GM19372 (cell line): ENCODE measurements at regions not wholly inside any gene's neighbourhood (a gene's known extent, or its start where the extent isn't known, plus 50 kb on each side); places are given as distances from the start of the nearest gene placed in this dataset.

Experiments
- ATAC-seq: cut with Tn5 transposase; IDR thresholded peaks from one replicate; pipeline ENCODE4 v1.9.1; 2021; ENCODE audit warnings: mild to moderate bottlenecking, low read depth, moderate library complexity; ENCODE audit not compliant: unreplicated experiment

DNA sequence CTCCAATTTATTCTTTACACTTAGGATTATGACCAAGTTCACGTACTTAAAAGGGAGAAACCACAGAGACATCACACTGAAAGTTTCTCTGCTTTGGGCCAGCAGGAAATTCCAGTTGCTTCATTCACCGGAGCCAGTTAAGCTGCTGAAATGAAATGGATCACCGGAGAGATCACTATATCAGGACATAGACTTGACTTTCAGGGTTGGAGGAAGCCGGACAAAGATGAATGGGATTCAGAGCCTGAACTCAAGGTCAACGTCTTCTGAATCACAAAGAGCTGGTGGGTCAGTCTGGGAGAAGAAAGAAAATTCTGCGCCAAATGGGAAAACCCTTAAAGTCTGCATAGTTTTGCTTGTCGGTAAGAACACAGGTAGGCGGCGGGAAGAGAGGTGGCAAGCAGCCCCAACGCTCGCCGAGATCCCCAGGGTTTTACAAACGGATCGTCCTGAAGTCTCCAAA lies 81.9 kb upstream of the CCDC28A start:
- ATAC-seq, result peak; percentile 7

- peak; percentile 61 for ATAC-seq
Measured at GRCh38 chr6:138692058-138692977, 81.3 kb upstream of the CCDC28A start.

DNA sequence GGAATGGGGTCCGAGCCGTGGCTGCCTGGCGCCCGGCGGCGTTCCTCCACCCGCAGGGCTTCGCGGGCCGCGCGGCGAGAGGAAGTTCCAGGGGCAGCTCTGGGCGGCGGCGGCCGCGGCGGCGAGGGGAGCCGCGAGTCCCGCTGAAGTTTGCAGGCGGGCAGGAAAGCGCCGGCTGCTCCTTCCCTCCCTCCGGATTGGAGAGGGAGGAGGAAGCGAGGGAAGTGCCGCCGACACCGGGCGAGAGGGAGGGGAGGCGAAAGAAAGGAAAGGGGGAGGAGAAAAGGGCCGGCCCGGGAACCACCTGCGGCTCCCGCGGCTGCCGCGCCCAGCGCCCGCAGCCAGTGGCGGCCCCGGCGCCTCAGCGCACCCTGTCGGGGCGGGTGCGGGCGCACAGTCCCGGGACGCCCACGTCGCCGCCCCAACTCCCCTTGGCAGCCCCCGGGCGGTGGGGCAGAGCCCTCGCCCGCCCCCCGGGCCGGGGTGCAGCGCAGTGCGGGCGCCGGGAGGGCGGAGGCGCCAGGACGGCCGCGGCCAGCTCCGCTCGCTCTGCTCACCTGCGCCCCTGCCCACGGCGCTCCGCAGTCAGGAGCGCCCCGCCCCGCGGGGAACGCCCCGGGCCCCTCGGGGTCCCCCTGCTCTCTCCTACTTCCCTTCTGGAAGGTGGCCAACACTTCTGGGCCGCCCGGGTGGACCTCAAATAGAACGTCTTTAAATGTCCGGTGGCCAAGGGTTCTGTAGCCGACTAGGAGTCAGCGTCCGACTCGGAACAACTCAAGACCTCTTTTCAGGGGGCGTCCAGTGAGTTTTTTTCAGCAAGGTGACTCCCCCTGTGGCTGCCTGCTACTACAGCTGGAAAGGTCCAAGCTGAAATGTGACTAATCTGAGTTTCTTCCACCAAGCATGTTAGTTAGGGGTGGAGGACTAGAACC lies 80.3 kb upstream of the CCDC28A start:
- peak; percentile 43 for ATAC-seq

GRCh38 chr6:138695193-138695592 lies 78.4 kb upstream of the CCDC28A start:
- no peak for ATAC-seq

DNA sequence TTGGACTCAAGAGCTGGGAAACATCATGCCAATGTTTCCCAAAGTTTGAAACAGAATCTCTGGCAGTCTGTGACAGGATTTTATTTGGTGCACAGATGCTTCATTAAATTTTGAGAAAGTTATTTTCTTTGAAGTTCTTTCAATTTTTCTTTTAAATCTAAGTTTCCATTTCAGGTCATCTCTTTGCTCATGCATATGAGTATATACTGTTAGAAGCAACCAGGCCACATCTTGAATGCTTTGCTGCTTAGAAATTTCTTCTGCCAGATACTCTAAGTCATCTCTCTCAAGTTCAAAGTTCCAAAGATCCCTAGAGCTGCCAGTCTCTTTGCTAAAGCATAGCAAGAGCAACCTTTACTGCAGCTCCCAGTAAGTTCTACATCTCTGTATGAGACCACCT lies 59.1 kb upstream of the CCDC28A start:
- ATAC-seq, result no peak

GRCh38 chr6:138716013-138716412 lies 57.6 kb upstream of the CCDC28A start:
- no peak for ATAC-seq

- no peak for ATAC-seq
Measured at GRCh38 chr6:138716971-138717665, 56.5 kb upstream of the CCDC28A start.

DNA sequence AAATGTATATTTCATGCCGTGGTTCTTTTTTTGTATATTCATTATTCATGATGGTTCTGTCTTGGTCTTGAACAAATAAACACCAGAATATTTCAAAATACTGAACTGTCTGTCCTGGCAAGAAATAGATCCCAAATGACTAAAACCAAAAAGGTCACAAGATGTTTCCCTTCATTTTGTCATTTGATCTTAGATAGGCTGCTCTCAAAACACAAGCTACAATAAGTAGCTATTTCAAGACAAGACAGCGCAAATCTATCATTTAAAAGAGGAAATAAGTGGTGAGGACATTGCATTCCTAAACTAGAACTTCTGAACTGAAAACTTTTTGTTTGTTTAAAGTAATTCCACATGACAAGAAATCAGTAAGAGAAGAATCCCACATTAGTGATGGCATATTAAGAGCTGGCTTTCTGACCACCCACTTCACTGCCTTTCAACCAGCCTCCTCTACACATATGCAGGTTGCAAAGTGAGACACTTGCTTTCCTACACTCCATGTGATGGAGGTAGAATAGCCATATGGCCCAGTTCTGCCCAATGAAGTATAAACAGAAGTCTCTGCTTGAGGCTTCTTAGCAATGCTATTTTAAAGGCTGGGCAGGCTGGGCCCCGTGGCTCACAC lies 54.4 kb upstream of the CCDC28A start:
- no peak for ATAC-seq

DNA sequence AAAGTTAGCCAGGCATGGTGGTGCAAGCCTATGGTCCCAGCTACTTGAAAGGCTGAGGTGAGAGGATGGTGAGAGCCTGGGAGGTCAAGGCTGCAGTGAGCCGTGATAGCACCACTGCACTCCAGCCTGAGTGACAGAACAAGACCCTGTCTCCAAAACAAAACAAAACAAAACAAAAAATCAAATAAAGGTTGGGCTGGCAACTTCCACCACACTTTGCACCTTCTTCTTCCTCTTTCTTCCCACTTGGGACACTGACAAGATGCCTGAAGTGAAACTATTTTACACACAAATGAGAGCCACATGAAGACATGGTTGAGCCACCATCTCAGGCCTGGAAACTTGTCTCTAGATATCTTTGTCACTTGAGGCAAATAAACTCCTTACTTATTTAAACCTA lies 53.8 kb upstream of the CCDC28A start:
- ATAC-seq, result no peak

- ATAC-seq, result no peak
Measured at GRCh38 chr6:138722425-138723371, 50.9 kb upstream of the CCDC28A start.
